HUES64 (cell line): ENCODE measurements at regions not wholly inside any gene's neighbourhood (a gene's known extent, or its start where the extent isn't known, plus 50 kb on each side); places are given as distances from the start of the nearest gene placed in this dataset.

Experiments used
- H3K27ac ChIP-seq: 2 replicates; pipeline ENCODE4 v1.7.0; 2013; ENCODE audit warnings: low read depth, low read length, inconsistent platforms
- H3K27me3 ChIP-seq: 2 replicates; pipeline ENCODE4 v1.6.1; 2013; ENCODE audit warnings: mild to moderate bottlenecking, low read length; ENCODE audit not compliant: insufficient read depth
- H3K36me3 ChIP-seq: 2 replicates; pipeline ENCODE4 v1.6.1; 2013; ENCODE audit warnings: mild to moderate bottlenecking, low read length; ENCODE audit not compliant: insufficient read depth
- H3K4me1 ChIP-seq: 2 replicates; pipeline ENCODE4 v1.6.1; 2013; ENCODE audit warnings: mild to moderate bottlenecking, low read length, moderate library complexity; ENCODE audit not compliant: insufficient read depth
- H3K4me3 ChIP-seq: 2 replicates; pipeline ENCODE4 v1.5.1; 2013; ENCODE audit warnings: mild to moderate bottlenecking, low read length, moderate library complexity
- H3K9ac ChIP-seq: 2 replicates; pipeline ENCODE4 v1.6.1; 2013; ENCODE audit warnings: mild to moderate bottlenecking, low read depth, low read length
- H3K9me3 ChIP-seq: 2 replicates; pipeline ENCODE4 v1.6.1; 2013; ENCODE audit warnings: low read depth, low read length; ENCODE audit not compliant: insufficient read depth
- WGBS: fragments of 150-250, 120-280 bp; methylation state at CpG from one replicate; pipeline ENCODE4 v1.1.7; 2013; ENCODE audit warnings: missing lambda C conversion rate; 5-methylcytosine and 5-hydroxymethylcytosine counted together

GRCh38 chr1:203572134-203572625 is 54.5 kb upstream of the ATP2B4 start:
- Histone ChIP-seq H3K4me3 (no peak overlapping the region), H3K9me3 (no peaks in the 10 kb centered on the region), H3K36me3 (no peaks in the 10 kb centered on the region), H3K9ac (no peak overlapping the region), H3K27me3 (no peaks in the 10 kb centered on the region), H3K27ac (peak overlapping the region; percentile 26; the same call in 1 of the 2 replicates), H3K4me1 (peaks cover 5% of the 10 kb centered on the region)
- WGBS, result 79% methylated on average over 10 of the region's 10 CpGs

DNA sequence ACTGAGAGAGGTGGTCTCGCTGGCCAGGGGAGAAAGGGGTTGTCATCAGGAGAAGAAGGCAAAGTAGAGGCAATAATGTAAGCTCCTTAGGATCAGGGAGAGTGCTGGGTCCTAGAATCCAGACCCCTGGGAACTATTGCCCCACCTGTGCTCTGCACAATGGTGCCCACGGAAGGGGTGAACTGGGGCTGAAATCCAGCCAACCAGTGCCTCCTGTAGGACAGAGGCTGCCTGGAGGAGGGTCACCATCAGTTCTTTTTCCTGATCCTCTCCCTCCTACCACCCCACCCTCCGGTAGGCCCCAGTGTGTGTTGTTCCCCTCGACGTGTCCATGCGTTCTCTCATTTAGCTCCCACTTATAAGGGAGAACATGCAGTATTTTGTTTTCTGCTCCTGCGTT is 52.9 kb upstream of the ATP2B4 start:
- H3K36me3 ChIP-seq, result no peaks in the 10 kb centered on the region
- 82% methylated on average over 7 of the region's 7 CpGs for WGBS

More for the DNA sequence above, 52.9 kb upstream of the ATP2B4 start:
- Histone ChIP-seq H3K27me3 (no peaks in the 10 kb centered on the region), H3K4me1 (peaks cover 5% of the 10 kb centered on the region), H3K9me3 (no peaks in the 10 kb centered on the region), H3K27ac (no peak overlapping the region), H3K9ac (no peak overlapping the region), H3K4me3 (no peak overlapping the region)
